ENCODE measurements at regions not wholly inside any gene's neighbourhood (a gene's known extent, or its start where the extent isn't known, plus 50 kb on each side); places are given as distances from the start of the nearest gene placed in this dataset.
"Not testable (repeated sequence)": the region's sequence is repeated elsewhere in the genome, so short reads cannot be mapped to it uniquely, and the experiment has no call there.

GRCh38 chr10:107529350-107529749 lies 364.8 kb upstream of the SORCS1 start:
- no peak for DNase-seq (ENCODE audit: low read depth)

GRCh38 chr10:107520348-107520747 lies 355.8 kb upstream of the SORCS1 start:
- no peak for DNase-seq (ENCODE audit: low read depth)

GRCh38 chr10:107517811-107518210 lies 353.3 kb upstream of the SORCS1 start:
- DNase-seq (ENCODE audit: low read depth), result no peak

GRCh38 chr10:107516349-107516748 lies 351.8 kb upstream of the SORCS1 start:
- no peak for DNase-seq (ENCODE audit: low read depth)

GRCh38 chr10:107504011-107504410 lies 339.5 kb upstream of the SORCS1 start:
- not testable (repeated sequence) for DNase-seq (ENCODE audit: low read depth)

- no peak for DNase-seq (ENCODE audit: low read depth)
Observed at GRCh38 chr10:107502229-107502985, 337.9 kb upstream of the SORCS1 start.

GRCh38 chr10:107498983-107499382 lies 334.5 kb upstream of the SORCS1 start:
- no peak for DNase-seq (ENCODE audit: low read depth)

GRCh38 chr10:107497024-107497423 lies 332.5 kb upstream of the SORCS1 start:
- no peak for DNase-seq (ENCODE audit: low read depth)

- DNase-seq (ENCODE audit: low read depth), result no peak
Observed at GRCh38 chr10:107496594-107496993, 332.1 kb upstream of the SORCS1 start.

- DNase-seq (ENCODE audit: low read depth), result no peak
Observed at GRCh38 chr10:107492389-107492788, 327.9 kb upstream of the SORCS1 start.

- DNase-seq (ENCODE audit: low read depth), result no peak
Observed at GRCh38 chr10:107490389-107490788, 325.9 kb upstream of the SORCS1 start.

- no peak for DNase-seq (ENCODE audit: low read depth)
Observed at GRCh38 chr10:107487284-107487683, 322.8 kb upstream of the SORCS1 start.

GRCh38 chr10:107485019-107485418 lies 320.5 kb upstream of the SORCS1 start:
- DNase-seq (ENCODE audit: low read depth), result no peak

- no peak for DNase-seq (ENCODE audit: low read depth)
Observed at GRCh38 chr10:107481881-107482280, 317.4 kb upstream of the SORCS1 start.

GRCh38 chr10:107481224-107481623 lies 316.7 kb upstream of the SORCS1 start:
- DNase-seq (ENCODE audit: low read depth), result no peak

GRCh38 chr10:107480781-107481180 lies 316.3 kb upstream of the SORCS1 start:
- DNase-seq (ENCODE audit: low read depth), result no peak

- DNase-seq (ENCODE audit: low read depth), result no peak
Observed at GRCh38 chr10:107477266-107477665, 312.8 kb upstream of the SORCS1 start.

GRCh38 chr10:107476408-107476807 lies 311.9 kb upstream of the SORCS1 start:
- DNase-seq (ENCODE audit: low read depth), result no peak

GRCh38 chr10:107474650-107475049 lies 310.1 kb upstream of the SORCS1 start:
- DNase-seq (ENCODE audit: low read depth), result no peak

- DNase-seq (ENCODE audit: low read depth), result no peak
Observed at GRCh38 chr10:107473225-107473624, 308.7 kb upstream of the SORCS1 start.

GRCh38 chr10:107471911-107472310 lies 307.4 kb upstream of the SORCS1 start:
- DNase-seq (ENCODE audit: low read depth), result no peak

- DNase-seq (ENCODE audit: low read depth), result no peak
Observed at GRCh38 chr10:107453561-107453960, 289.1 kb upstream of the SORCS1 start.

- DNase-seq (ENCODE audit: low read depth), result no peak
Observed at GRCh38 chr10:107451047-107451446, 286.5 kb upstream of the SORCS1 start.

- no peak for DNase-seq (ENCODE audit: low read depth)
Observed at GRCh38 chr10:107450056-107450455, 285.6 kb upstream of the SORCS1 start.

Measured in GM04503 (cell line).